Testis (tissue), 2 donors: ENCODE measurements at regions not wholly inside any gene's neighbourhood (a gene's known extent, or its start where the extent isn't known, plus 50 kb on each side); places are given as distances from the start of the nearest gene placed in this dataset.
A peak's percentile ranks its signal among the peaks of the same experiment; 100 is the strongest.

Experiments
- DNase-seq: peaks from one replicate; pipeline ENCODE4 v3.0.0-alpha.2; 2019
- H3K27ac ChIP-seq, 2 donors: fragments of 200-600 bp; sonication (generic); one replicate each; pipeline ENCODE4 v1.5.1; 2019
- H3K27me3 ChIP-seq: fragments of 200-600 bp; sonication (generic); one replicate; pipeline ENCODE4 v1.5.1; 2019
- H3K36me3 ChIP-seq: fragments of 200-600 bp; sonication (generic); one replicate; pipeline ENCODE4 v1.5.1; 2017; ENCODE audit warnings: low read depth; ENCODE audit errors: missing control alignments
- H3K4me1 ChIP-seq: fragments of 200-600 bp; sonication (generic); one replicate; pipeline ENCODE4 v1.5.1; 2019
- H3K4me3 ChIP-seq, 2 donors: fragments of 200-600 bp; sonication (generic); one replicate each; pipeline ENCODE4 v1.5.1; 2017 to 2019
- H3K9me3 ChIP-seq: fragments of 200-600 bp; sonication (generic); one replicate; pipeline ENCODE4 v1.5.1; 2017
- CTCF ChIP-seq, 3 experiments: fragments of 450-650 bp in 2 of 3; fragments of 200-600 bp in 1 of 3; sonication (generic) in 1 of 3; IDR thresholded peaks; one replicate each; pipeline ENCODE4 v1.5.1; 2016 to 2019; ENCODE audit warnings: antibody characterized with exemption in 3 of 3, mild to moderate bottlenecking in 2 of 3, moderate library complexity in 1 of 3
- POLR2A ChIP-seq: fragments of 450-650 bp; IDR thresholded peaks from one replicate; pipeline ENCODE4 v1.6.1; 2017; ENCODE audit warnings: antibody characterized with exemption, mild to moderate bottlenecking, moderate library complexity
- WGBS, 2 donors: methylation state at CpG; one replicate each; pipeline ENCODE4 v1.1.5; 2018; 5-methylcytosine and 5-hydroxymethylcytosine counted together
- intact Hi-C: fragments of 100-400 bp; cut with DNase I; formaldehyde crosslinking; loops from one replicate; pipeline ENCODE4 v1.15.1; 2023; ENCODE audit warnings: low total_unique reads

- Histone ChIP-seq H3K36me3 (no peaks in the 10 kb centered on the region), H3K27me3 (no peaks in the 10 kb centered on the region), H3K4me3 (no peak overlapping the region), H3K9me3 (no peaks in the 10 kb centered on the region), H3K27ac (no peak overlapping the region), H3K4me1 (peaks cover 4% of the 10 kb centered on the region)
- TF ChIP-seq CTCF (IDR thresholded peaks at IDR 0.05): no peak
- TF ChIP-seq POLR2A: no peak
- intact Hi-C loops: no loop called here
- whole genome bisulfite sequencing, 2 donors: 94 to 97% methylated on average over 2 of the region's 2 CpGs
- DNase-seq: no peak
Measured at GRCh38 chr13:50664951-50665350, 178.5 kb downstream of the DLEU7 start.

- Histone ChIP-seq H3K4me3 (no peak overlapping the region), H3K4me1 (peaks cover 4% of the 10 kb centered on the region), H3K27me3 (no peaks in the 10 kb centered on the region), H3K27ac (no peak overlapping the region), H3K36me3 (no peaks in the 10 kb centered on the region), H3K9me3 (no peaks in the 10 kb centered on the region)
- intact Hi-C loops: no loop called here
- 57 to 69% methylated on average over 6 of the region's 6 CpGs for WGBS, 2 donors
- no peak for TF ChIP-seq POLR2A
- DNase-seq: peak; percentile 33
Measured at GRCh38 chr13:50668049-50668448, 175.4 kb downstream of the DLEU7 start.

- TF ChIP-seq CTCF (IDR thresholded peaks at IDR 0.05) (no peak), POLR2A (no peak)
- H3K27me3 ChIP-seq: no peaks in the 10 kb centered on the region
- no peak overlapping the region for H3K4me3 ChIP-seq
- H3K9me3 ChIP-seq: no peaks in the 10 kb centered on the region
- H3K4me1 ChIP-seq: peaks cover 4% of the 10 kb centered on the region
- intact Hi-C loops: no loop called here
- H3K36me3 ChIP-seq: no peaks in the 10 kb centered on the region
- no peak overlapping the region for H3K27ac ChIP-seq
- DNase-seq: no peak
- 88 to 93% methylated on average over 3 of the region's 3 CpGs for WGBS, 2 donors
Measured at GRCh38 chr13:50668691-50669271, 174.7 kb downstream of the DLEU7 start.

- Histone ChIP-seq H3K27me3 (no peaks in the 10 kb centered on the region), H3K36me3 (no peaks in the 10 kb centered on the region), H3K4me3 (no peak overlapping the region), H3K9me3 (no peaks in the 10 kb centered on the region), H3K27ac (no peak overlapping the region), H3K4me1 (peaks cover 4% of the 10 kb centered on the region)
- intact Hi-C loops: no loop called here
- WGBS, 2 donors: 96 to 97% methylated on average over 8 of the region's 8 CpGs
- no peak for DNase-seq
- TF ChIP-seq CTCF (IDR thresholded peaks at IDR 0.05) (no peak), POLR2A (no peak)
Measured at GRCh38 chr13:50670272-50670671, 173.2 kb downstream of the DLEU7 start.

- 83 to 93% methylated on average over 4 of the region's 4 CpGs for WGBS, 2 donors
- no peak for DNase-seq
- no peaks in the 10 kb centered on the region for H3K36me3 ChIP-seq
- H3K27me3 ChIP-seq: no peaks in the 10 kb centered on the region
- no peak overlapping the region for H3K27ac ChIP-seq
- H3K9me3 ChIP-seq: no peaks in the 10 kb centered on the region
- H3K4me1 ChIP-seq: peaks cover 6% of the 10 kb centered on the region
- intact Hi-C loops: no loop called here
- TF ChIP-seq CTCF (IDR thresholded peaks at IDR 0.05): no peak
- no peak for TF ChIP-seq POLR2A
- no peak overlapping the region for H3K4me3 ChIP-seq
Measured at GRCh38 chr13:50670847-50671496, 172.5 kb downstream of the DLEU7 start.
